CD4-positive, alpha-beta T cell treated with Interferon alpha-2 for 1 hour (primary cell): ENCODE measurements at regions not wholly inside any gene's neighbourhood (a gene's known extent, or its start where the extent isn't known, plus 50 kb on each side); places are given as distances from the start of the nearest gene placed in this dataset.
"Not testable (repeated sequence)": the region's sequence is repeated elsewhere in the genome, so short reads cannot be mapped to it uniquely, and the experiment has no call there.

Experiments used
- DNase-seq, 2 donors: peaks; one replicate each; pipeline ENCODE4 v3.0.0-alpha.2; 2020 to 2022

DNA sequence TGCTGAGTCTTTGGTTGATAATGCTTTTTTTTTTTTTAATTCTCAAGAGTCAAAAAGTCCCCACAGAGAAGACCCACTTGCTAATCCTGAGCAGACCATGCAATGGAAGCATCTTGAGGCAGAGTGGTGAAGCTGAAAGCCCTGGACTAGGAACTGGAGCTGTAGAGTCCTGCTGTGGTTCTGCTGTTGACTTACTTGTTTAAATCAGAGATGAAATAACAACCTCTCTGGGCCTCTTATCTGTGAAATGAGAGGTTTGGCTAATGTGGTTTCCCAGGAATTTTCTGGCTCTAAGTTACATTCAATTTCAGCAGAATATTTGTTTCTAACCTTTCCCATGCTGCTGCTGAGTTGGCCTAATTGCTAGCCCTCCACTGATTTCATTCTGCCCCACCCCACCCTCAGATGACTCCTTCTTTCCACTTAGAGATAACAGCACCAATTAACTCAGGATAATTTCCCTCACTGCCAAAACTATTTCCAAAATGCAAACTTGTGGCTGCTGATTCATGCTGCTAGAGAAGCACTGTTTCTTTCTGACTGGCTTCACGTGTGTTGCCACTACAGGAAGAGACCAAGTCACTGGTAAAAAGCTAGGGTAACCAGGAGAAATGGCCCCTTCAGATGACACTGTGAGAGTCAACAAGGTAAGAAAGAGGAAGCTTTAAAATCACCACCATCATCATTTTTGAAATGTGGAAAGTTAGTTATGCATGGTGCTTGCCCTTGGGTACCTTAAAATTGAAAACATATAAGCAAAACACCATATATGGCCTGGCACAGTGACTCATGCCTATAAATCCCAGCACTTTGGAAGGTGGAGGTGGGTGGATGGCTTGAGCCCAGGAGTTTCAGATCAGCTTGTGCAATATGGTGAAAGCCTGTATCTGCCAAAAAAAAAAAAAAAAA lies 326.4 kb downstream of the DCHS2 start:
- no peak for DNase-seq

DNA sequence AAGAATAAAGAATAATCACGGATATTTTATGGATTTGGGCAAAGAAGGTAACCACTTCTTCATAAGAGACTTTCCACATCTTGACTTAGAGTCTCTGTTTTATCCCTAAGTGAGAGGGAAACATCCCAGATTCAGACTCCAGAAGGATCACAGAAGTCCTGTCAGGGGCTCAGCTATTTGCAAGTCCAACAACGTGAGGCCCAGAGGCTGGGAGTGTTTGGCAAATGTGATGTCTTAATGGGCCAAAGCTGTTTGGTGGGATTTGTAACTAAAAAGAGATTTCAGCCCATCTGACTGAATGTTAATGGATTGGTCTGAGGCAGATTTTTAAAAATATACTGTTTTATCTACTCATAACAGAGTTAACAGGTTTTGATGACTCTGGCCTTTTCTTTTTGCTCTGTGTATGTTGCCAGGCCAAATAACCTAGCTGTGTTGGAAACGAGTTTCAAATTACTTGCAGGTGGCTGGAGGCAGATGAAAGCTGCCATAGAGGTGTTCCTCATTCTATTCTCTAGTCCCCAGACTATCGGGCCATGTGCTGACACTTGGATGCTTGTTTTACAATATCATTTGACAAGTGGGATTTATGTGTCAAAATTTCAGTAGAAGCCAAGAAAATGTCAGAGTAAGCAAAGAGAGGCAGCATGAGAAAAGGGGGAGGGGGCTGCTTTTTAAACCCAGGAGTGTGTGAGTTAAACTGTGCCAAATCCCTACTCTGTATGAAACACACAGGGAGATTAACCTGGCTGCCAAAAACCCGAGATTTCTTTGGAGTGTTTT lies 330.9 kb downstream of the DCHS2 start:
- DNase-seq = no peak

DNA sequence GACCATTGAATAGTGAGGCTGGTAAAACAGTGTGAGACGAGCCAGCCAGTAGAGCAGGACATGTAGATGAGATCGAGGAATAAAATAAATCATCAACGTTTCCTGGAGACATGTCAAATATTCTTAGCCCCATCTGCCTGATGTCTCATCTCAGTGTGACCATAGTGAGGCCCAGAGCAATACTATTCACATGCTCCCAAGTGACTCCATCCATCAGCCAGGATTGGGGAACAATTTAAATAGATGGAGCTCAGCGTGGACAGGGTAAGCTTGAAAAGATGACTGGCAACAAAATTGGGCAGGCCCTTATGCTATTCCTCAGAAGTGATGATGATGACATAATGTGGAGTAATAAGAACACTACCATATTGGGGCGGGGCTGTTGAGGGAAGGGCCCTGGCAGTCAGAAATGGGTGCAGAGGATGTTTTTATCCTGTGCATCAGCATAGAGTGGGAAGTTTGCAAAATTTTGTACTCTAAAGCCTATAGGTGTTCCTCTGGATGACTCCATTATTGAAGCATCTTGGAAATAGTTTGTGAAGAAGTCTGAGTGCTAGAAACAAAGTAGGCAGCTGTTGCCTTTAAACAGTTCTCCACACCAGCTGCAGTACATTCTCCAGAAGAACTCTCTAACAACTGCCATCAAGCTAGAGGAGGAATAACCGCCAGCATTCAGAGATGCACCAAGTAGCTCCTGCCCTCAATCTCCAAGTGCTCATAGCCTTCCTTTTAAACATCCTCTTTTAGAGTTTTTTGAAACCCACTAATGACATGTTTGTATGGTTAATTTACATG lies 333.0 kb downstream of the DCHS2 start:
- no peak for DNase-seq

DNA sequence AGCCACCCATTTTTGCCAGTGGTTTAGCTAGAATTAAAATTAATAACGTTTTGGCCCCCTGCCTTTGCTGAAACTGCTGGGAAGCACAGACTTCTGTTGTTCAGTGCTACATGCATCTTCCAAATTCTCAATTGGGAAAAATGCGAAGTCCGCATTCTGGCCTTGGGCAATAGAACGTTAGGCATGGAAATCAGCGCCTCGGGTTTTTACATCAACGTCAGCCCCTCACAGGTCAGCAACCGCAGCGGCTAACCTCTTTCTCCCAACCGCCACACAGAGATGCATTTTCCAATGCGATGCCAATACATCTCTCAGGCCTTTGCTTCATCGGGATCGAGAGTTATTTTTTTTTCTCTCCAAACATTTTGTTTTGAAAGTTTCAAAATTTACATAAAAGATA lies 339.1 kb downstream of the DCHS2 start:
- DNase-seq = no peak

DNA sequence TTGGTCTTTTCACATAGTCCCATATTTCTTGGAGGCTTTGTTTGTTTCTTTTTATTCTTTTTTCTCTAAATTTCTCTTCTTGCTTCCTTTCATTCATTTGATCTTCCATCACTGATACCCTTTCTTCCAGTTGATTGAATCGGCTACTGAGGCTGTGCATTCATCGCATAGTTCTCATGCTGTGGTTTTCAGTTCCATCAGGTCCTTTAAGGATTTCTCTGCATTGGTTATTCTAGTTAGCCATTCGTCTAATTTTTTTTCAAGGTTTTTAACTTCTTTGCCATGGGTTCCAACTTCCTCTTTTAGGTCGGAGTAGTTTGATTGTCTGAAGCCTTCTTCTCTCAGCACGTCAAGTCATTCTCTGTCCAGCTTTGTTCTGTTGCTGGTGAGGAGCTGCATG lies 342.4 kb downstream of the DCHS2 start:
- DNase-seq = not testable (repeated sequence)

DNA sequence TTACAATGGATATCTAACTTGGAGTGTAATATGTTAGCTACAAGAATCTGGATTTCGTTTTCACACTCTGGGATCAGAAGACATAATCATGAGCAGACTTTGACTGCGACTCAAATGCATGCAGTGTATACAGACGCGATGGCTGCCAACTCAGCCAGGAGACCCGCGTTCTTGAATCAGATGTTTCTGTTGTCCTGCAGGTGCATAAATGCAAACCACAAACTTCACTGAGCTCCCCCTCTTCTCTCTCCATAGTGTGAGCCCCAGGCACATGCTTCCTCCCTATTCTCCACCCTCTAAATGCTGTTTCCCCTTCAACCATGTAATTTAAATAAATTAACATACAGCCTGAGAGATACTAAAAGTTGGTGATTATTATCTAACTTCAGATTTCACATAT lies 347.9 kb downstream of the DCHS2 start:
- DNase-seq = no peak

DNA sequence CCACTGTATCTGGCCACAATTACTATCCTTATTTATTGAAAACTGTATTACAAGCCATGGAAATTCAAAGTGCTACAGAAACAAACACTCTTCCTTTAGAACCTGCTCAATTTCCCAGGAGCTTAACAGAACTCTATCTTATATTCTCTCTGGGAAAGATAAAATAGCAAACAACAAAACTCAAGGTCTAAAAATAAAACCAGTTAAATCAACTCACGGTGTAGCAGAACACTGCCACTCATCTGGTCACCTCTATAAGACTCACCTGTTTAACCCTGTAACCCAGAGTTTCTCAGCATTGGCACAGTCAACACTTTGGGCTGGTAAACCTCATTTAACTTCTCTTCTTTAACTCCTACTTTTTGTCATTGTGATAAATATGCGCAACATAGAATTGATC lies 348.9 kb downstream of the DCHS2 start:
- no peak for DNase-seq

DNA sequence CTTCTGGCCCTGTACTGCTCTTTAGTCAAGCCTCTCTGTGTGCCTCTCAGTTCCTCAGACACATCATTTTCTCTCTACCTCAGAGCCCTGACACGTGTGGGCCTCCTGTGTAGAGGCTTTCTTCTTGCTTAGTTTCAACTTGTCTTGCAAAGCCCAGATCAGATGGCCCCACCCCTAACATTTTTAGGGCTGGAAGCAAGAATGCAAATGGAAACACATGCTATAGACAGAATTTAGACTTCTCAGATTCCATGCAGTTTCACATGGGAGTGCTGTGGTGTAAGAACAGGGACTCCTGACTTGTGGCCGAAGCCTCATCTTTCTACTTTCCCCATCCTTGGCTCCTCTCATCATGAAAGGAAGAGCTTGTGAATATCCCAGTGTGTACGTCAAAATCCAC lies 350.7 kb downstream of the DCHS2 start:
- no peak for DNase-seq

DNA sequence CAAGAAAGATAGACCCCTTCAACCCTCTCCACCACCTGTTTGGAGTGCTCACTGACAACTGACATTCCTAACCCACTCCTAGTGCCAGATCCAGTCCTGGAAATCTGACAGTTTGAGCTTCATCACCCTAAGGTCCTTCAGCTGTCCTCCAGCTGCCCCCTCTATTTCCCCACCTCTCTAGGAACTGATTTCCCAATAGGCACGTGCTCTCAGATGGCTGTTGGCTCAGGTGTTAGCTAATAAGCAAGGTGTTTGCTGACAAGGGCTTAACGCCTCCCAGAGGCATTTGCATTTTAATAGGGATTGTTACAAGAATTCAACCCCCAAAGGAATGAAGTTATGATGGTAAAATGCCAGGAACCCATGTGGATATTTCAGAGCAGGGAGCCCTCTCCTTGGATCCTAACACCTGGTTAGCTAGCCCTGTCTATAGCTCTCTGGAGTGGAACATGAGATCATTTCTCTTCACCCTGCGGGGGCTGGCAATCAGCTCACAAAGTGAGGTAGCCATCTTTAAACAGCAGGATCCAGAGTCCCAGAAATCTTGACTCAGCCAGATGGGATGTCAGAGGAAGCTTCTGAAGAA lies 348.5 kb upstream of the SFRP2 start:
- no peak for DNase-seq

DNA sequence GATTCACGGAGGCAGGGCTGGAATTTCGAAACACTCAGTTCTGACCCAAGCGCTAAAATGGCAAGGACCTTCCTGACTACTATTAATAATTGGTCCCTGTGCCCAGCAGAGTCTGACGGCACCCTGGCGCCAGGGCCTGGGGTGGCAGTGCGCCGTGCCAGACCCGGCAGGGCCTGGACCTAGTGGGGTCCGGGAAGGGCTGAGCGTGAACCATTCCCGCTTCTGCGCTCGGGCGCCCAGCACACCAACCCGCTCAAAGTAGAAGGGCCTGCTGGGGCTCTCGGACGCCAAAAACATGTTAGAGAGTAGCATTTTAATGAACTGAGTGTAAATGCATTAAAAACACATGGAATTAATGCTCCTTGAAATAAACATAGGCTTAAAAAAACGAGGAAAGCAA lies 346.7 kb upstream of the SFRP2 start:
- DNase-seq = no peak

DNA sequence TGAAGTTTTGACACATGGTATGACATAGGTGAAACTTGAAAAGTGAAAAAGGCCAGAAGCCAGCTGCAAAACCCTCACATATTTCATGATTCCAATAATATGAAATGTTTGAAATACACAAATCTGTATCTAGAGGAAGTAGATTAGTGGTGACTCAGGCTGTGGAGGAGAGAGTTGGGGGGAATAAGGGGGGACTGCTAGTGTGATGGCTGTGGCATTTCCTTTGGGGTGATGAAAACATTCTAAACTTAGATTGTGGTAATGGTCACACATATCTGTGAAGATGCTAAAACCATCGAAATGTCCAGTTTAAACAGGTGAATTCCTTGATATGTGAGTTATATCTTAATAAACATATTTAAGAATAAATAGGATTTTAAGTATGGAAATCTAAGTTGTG lies 343.5 kb upstream of the SFRP2 start:
- DNase-seq = no peak

DNA sequence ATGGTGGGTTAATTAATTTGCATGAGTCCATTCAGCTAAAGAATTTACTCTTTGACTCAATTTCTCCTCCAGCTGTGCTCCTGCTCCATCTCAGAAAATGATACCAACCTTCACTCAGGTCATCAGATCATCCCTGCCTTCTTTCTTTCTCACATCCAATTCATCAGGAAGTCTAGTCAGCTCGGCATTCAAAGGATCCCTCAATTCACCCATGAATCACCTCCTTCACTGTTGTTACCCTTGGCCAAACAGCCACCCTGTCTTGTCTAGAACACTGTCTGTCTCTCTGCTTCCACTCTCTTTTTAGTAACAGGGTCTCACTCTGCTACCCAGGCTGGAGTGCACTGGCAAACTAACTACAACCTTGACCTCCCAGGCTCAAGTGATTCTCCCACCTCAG lies 337.4 kb upstream of the SFRP2 start:
- no peak for DNase-seq

DNA sequence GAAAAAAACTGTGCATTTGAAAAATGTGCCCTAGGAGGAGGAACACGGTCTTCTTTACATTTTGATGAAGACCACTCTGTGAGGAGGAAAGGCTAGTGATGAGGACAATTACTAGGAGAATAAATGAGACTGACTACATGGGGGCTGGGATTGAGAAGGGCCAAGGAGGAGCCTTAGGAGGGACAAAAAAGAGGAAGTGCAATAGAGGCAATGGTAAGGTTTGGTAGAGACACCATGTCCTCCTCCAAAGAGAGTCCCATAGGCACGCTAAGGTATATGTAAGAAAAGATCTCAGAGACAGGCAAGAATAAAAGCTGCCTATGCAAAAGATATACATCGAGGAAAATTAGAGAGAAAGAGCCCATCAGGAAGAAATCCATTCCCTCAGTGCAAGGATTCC lies 336.5 kb upstream of the SFRP2 start:
- DNase-seq = no peak

DNA sequence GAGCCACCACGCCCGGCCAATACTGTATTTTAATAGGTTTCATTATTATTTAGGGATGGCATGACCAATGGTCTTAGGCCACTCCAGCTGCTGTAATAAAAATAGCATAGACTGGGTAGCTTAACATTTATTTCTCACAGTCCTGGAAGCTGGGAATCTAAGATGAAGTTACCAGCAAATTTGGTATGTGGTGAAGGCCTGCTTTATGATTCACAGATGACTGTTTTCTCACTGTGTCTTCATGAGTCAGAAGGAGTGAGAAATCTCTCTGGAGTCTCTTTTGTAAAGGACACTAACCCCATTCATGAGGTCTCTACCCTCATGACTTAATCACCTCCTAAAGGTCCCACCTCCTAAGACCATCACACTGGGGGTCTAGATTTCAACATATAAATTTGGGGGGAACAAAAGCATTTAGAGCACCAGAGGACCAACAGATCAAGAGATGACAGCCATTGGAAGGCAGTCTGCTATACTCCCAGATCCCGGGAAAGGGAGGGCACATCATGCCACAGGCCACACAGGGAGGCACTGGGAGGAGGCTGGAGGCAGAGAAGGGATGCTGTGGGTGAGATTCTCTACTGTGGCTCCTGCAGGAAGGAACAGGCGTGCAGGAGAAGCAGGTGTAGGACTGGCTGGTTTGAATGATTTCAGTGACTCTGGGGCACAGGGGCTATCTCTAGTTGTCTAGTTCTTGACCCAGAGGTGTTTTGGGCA lies 335.8 kb upstream of the SFRP2 start:
- no peak for DNase-seq

DNA sequence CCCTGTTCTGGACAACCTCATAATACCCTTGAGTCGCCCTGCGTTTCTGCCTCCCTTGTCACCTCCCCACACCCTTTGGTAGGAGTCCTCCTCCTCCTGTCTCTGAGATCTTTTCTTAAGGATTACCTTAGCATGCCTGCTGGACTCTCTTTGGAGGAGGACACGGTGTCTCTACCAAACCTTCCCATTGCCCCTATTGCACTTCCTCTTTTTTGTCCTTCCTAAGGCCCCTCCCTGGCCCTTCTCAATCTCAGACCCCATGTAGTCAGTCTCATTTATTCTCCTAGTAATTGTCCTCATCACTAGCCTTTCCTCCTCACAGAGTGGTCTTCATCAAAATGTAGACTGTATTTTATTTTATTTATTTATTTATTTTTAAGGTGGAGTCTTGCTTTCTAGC lies 335.0 kb upstream of the SFRP2 start:
- DNase-seq = no peak

DNA sequence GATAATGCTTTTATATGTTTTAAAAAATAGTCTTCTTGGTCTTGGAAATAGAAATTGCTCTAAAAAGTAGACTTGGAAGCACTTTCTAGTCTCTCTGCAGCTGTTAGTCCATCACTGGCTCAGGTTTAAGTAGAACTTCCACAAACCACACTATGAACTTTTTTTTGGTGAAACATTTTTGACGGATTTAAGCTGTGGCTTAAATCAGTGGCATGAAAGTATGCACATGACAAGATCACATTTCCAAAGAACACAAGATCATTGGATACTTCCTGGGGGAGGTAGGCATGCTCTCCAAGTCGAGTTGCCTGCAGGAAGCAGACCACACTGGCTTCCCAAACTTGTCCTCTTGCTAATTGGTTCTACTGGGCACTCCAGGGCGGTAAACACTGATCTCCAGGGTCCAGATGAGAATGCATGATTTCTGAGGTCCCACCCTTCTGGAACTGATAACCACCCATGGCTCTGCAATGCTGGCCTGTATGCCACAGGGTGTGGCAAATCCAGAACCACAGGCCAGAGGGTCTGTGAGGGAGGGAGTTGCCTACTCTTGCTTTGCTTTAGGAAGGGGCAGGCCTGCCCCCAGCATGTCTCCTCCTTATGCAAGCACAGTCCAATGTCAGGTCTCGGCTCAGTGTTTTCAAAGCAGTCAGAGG lies 331.9 kb upstream of the SFRP2 start:
- DNase-seq = no peak

DNA sequence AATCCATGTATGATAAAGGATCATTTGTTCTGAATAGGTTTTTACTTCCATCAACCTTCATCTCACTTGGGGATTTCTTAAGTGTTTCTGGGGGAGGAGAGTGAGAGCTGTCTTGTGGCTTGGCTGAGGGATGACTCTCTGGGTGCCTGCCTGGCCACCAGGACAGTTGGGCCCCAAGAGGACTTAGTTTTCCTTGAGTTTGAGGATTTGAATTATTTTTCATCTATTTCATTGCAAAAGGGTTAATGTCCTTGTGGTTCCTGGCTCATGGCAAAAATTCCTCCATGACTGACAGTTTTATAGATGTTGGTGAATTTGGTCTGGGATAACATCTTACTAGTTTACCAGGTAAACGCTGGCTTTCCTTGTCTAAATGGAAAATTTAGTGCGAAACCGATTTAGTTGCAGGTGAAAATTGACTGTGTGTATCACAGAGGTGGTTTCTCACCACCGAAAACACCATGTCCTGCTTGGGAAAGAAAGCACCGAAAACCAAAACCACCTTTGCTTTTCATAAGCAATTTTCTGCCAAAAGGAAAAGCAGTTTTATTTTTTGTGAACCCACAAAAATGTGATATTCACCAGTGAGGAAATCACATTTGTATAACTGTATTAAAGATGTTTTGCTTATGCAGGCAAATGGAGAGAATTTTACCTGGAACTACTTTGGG lies 331.3 kb upstream of the SFRP2 start:
- no peak for DNase-seq

DNA sequence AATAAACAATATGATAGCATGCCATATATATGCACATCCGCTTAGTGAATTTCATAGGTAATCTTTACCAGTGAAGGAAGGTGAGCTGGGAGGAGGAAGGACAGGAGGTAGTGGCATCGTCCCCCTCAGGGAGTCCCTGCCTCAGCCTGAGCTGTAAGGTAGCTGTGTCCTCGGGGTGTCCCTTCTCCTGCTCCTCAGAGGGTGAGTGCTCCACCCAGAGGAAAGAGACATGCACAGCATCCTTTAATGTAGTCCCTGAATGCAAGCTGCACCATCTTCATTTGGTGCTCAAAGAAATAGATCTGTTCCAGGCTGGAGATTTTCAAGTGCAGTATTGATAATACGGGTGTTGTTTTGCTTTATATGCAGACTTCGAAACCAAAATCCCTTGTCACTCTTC lies 330.4 kb upstream of the SFRP2 start:
- no peak for DNase-seq

DNA sequence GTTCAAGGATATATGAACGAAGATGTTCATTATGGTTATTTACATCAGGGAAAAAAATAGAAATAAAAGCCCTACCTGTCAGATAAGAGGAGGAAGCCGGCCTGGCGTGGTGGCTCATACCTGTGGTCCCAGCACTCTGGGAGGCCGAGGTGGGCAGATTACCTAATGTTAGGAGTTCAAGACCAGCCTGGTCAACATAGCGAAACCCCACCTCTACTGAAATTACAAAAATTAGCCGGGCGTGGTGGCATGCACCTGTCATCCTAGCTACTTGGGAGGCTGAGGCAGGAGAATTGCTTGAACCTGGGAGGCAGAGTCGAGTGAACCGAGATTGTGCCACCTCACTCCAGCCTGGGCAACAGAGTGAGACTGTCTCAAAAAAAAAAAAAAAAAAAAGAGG lies 328.8 kb upstream of the SFRP2 start:
- DNase-seq = not testable (repeated sequence)

DNA sequence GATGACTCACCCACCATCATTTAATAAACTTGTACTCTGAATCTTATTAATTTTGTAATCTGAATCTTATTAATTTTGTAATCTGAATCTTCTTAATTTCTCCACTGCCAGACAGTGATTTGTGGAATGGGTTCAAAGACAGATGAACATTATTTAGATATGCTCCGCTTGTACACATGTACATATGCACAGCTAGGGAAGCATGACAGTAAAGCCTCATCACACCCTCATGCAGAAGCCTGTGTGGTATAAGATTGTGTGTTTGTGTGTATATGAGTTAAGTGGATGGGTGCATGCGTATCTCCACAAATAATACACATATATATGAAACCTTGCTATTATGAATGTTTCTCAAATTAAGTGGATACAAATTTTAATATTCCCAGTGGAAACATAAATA lies 318.5 kb upstream of the SFRP2 start:
- no peak for DNase-seq

DNA sequence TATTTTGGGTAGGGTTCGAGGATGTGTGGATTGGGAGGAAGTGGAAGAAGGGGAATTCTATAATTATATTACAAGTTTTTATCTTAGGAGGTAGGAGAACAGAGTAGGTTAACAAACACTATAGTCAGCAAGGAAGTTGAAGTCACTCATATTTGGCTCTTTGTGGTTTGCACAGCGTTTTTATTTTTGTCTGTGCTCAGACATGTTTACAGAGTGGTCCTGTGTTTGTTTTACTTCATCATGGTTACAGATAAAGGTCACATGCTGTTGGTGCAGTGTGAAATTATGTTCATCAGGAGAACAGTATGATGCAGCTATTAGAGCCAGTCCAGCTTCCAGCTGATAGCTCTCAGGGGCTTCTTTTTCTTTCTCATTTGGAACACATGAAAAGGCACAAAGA lies 299.9 kb upstream of the SFRP2 start:
- DNase-seq = no peak
